ENCODE measurements at regions not wholly inside any gene's neighbourhood (a gene's known extent, or its start where the extent isn't known, plus 50 kb on each side); places are given as distances from the start of the nearest gene placed in this dataset.
"Not testable (repeated sequence)": the region's sequence is repeated elsewhere in the genome, so short reads cannot be mapped to it uniquely, and the experiment has no call there.

DNA sequence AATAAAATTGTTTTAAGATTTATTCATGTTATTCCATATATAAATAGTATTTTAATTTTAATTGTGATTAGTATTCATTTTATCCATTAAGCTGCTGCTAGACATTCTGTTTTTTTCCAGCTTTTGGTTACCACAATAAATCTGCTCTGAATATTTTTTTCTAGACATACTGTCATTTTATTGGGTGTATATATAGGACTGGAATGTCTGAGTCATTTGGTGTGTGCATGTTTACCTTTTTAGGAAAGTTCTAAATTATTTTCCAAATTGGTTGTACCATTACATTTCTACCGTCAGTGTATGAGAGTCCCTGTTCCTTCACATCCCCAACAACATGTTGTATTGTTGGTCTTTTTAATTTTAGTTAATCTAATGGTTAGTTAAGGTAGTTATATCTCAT is 1138.1 kb downstream of the REEP3 start:
- no peak overlapping the region for H3K4me3 ChIP-seq
- H3K9me3 ChIP-seq, result no peaks in the 10 kb centered on the region
- H3K4me1 ChIP-seq (ENCODE audit: low read depth), result no peaks in the 10 kb centered on the region
- ATAC-seq (no peak), DNase-seq (no peak)
- no peaks in the 10 kb centered on the region for H3K36me3 ChIP-seq (ENCODE audit: low read depth)
- TF ChIP-seq, protein P1, sequence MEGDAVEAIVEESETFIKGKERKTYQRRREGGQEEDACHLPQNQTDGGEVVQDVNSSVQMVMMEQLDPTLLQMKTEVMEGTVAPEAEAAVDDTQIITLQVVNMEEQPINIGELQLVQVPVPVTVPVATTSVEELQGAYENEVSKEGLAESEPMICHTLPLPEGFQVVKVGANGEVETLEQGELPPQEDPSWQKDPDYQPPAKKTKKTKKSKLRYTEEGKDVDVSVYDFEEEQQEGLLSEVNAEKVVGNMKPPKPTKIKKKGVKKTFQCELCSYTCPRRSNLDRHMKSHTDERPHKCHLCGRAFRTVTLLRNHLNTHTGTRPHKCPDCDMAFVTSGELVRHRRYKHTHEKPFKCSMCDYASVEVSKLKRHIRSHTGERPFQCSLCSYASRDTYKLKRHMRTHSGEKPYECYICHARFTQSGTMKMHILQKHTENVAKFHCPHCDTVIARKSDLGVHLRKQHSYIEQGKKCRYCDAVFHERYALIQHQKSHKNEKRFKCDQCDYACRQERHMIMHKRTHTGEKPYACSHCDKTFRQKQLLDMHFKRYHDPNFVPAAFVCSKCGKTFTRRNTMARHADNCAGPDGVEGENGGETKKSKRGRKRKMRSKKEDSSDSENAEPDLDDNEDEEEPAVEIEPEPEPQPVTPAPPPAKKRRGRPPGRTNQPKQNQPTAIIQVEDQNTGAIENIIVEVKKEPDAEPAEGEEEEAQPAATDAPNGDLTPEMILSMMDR (IDR thresholded peaks at IDR 0.05), result no peak
- intact Hi-C loops (cut with DNase I, micrococcal nuclease), result no loop called here

DNA sequence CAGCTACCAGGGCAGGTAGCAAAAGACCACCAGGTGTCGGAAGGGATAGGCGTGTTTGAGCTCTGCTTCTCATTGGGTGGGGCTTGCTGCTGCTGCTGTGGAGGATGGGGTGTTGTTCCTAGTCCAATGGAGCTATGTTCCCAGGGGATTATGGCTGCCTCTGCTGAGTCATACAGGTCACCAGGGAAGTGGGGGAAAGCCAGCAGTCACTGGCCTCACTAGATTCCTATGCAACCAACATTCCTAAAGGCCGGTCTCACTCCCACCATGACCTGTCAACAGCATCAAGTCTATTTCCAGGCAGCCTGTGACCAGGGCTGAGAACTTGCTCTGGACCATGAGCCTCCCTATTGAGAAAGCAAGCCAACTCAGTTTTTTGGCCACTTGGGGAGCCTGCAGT is 1160.8 kb downstream of the REEP3 start:
- DNase-seq (no peak), ATAC-seq (no peak)
- Histone ChIP-seq H3K4me1 (ENCODE audit: low read depth) (no peaks in the 10 kb centered on the region), H3K9me3 (peaks cover 2% of the 10 kb centered on the region), H3K36me3 (ENCODE audit: low read depth) (no peaks in the 10 kb centered on the region), H3K4me3 (no peak overlapping the region)
- TF ChIP-seq, protein P1 (IDR thresholded peaks at IDR 0.05), result no peak
- intact Hi-C loops (cut with DNase I, micrococcal nuclease), result no loop called here

DNA sequence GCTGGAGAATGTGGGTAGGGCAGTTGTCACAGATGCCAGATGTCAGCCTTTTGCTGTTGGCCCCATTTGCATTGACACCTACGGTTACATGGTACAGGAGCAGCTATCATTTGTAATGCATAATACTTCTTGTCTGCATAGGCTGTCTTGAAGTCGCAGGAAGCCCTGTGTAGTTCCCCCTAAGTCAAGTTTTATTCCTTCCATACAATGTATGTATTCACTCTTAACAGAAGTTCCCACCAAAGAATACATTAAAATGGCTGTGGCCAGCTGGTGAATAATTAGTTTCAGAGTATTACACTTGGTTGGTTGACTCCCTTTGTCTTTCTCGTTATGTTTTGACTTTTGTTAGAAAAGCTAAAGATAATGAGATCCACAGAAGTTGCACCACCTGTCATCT is 1169.0 kb downstream of the REEP3 start:
- no peak for DNase-seq
- intact Hi-C loops (cut with DNase I, micrococcal nuclease), result no loop called here

DNA sequence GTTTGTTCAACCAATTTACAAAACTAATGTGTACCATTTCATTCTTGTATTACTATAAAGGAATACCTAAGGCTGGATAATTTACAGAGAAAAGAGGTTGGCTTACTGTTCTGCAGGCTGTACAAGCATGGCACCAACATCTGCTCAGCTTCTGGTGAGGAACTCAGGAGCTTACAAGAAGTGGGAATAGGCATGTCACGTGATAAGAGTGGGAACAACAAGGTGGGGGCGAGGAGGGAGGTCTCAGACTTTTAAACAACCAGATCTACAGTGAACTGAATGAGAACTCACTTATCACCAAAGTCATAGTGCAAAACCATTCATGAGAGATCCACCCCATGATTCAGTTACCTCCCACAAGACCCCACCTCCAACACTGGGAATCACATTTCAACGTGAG is 1178.0 kb downstream of the REEP3 start:
- H3K9me3 ChIP-seq, result no peaks in the 10 kb centered on the region
- H3K4me1 ChIP-seq (ENCODE audit: low read depth), result no peaks in the 10 kb centered on the region
- no peak for ATAC-seq
- no peaks in the 10 kb centered on the region for H3K36me3 ChIP-seq (ENCODE audit: low read depth)
- intact Hi-C loops (cut with DNase I, micrococcal nuclease), result no loop called here
- no peak overlapping the region for H3K4me3 ChIP-seq
- DNase-seq, result no peak
- TF ChIP-seq, protein P1 (IDR thresholded peaks at IDR 0.05), result no peak

More for the DNA sequence above, 1169.0 kb downstream of the REEP3 start:
- H3K4me1 ChIP-seq (ENCODE audit: low read depth), result no peaks in the 10 kb centered on the region
- TF ChIP-seq, protein P1 (IDR thresholded peaks at IDR 0.05), result no peak
- no peaks in the 10 kb centered on the region for H3K9me3 ChIP-seq
- no peak overlapping the region for H3K4me3 ChIP-seq
- no peak for ATAC-seq
- H3K36me3 ChIP-seq (ENCODE audit: low read depth), result no peaks in the 10 kb centered on the region

DNA sequence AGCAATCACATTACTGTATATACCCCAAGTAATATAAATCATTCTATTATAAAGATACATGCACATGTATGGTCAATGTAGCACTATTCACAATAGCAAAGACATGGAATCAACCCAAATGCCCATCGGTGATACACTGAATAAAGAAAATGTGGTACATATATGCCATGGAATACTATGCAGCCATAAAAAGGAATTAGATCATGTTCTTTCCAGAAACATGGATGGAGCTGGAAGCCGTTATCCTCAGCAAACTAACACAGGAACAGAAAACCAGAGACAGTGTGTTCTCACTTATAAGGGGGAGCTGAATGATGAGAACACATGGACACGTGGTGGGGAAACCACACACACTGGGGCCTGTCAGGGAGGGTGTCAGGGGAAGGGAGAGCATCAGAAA is 1180.9 kb downstream of the REEP3 start:
- ATAC-seq; DNase-seq; H3K4me1 ChIP-seq (ENCODE audit: low read depth); H3K9me3 ChIP-seq; intact Hi-C loops (cut with DNase I, micrococcal nuclease); H3K4me3 ChIP-seq; H3K36me3 ChIP-seq (ENCODE audit: low read depth): not testable (repeated sequence)

DNA sequence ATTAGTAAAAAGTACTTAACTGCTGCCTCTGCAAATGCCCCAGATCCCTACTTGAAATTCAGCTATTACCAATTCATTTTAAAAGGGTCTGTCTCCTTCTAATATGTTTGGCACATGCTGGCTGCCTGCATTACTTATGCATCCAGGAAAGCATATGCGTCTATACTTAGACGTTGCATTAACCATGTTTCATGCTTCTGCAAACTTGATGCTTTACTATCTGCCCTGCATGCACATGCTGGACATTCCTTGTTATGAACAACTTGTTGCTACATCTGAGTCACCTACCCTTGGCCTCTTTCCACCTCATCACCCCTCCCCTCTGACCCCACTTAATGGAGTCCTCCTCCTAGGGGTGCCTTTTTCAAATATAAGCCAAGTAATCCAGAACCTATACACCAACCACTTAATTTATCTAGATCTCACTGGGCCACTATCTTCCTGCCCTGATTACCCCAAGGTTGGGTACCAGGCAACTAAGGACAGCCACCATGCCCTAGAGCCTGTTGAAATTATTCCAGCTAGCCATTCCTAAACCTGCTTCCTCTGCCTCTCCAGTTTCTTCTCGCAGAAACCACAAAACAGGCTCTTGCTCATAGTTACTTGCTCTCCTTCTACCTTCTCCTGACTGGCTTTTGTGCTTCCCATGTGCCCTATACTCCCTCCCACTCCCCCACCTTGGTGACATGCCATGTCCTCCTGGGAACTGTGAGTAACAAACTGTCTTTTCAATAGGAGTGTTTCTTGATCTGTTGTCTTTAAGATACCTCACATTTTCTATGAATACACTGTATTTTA is 1187.9 kb downstream of the REEP3 start:
- Histone ChIP-seq H3K9me3 (no peaks in the 10 kb centered on the region), H3K4me1 (ENCODE audit: low read depth) (no peaks in the 10 kb centered on the region), H3K36me3 (ENCODE audit: low read depth) (no peaks in the 10 kb centered on the region), H3K4me3 (no peak overlapping the region)
- intact Hi-C loops (cut with DNase I, micrococcal nuclease), result no loop called here
- TF ChIP-seq, protein P1 (IDR thresholded peaks at IDR 0.05), result no peak
- ATAC-seq (no peak), DNase-seq (no peak)
